ENCODE measurements at regions not wholly inside any gene's neighbourhood (a gene's known extent, or its start where the extent isn't known, plus 50 kb on each side); places are given as distances from the start of the nearest gene placed in this dataset.

- intact Hi-C loops (cut with micrococcal nuclease), result no loop called here
- ATAC-seq (no peak), DNase-seq (no peak)
Measured at GRCh38 chr2:15058015-15058720, 425.7 kb downstream of the LRATD1 start.

GRCh38 chr2:15058721-15059157 lies 426.2 kb downstream of the LRATD1 start:
- intact Hi-C loops (cut with micrococcal nuclease), result no loop called here
- ATAC-seq (peak; percentile 74), DNase-seq (no peak)

GRCh38 chr2:15059870-15060512 lies 427.5 kb downstream of the LRATD1 start:
- ATAC-seq (no peak), DNase-seq (no peak)
- intact Hi-C loops (cut with micrococcal nuclease), result no loop called here

GRCh38 chr2:15061268-15061667 lies 428.8 kb downstream of the LRATD1 start:
- ATAC-seq, result no peak
- intact Hi-C loops (cut with micrococcal nuclease), result no loop called here
- no peak for DNase-seq

- no peak for DNase-seq
- intact Hi-C loops (cut with micrococcal nuclease), result no loop called here
- no peak for ATAC-seq
Measured at GRCh38 chr2:15066138-15066537, 433.6 kb downstream of the LRATD1 start.

GRCh38 chr2:15069149-15069548 lies 436.6 kb downstream of the LRATD1 start:
- peak; percentile 79 for ATAC-seq
- intact Hi-C loops (cut with micrococcal nuclease), result no loop called here
- no peak for DNase-seq

GRCh38 chr2:15072836-15073235 lies 440.3 kb downstream of the LRATD1 start:
- ATAC-seq (no peak), DNase-seq (no peak)
- intact Hi-C loops (cut with micrococcal nuclease), result no loop called here

- DNase-seq, result no peak
- intact Hi-C loops (cut with micrococcal nuclease), result no loop called here
- ATAC-seq, result no peak
Measured at GRCh38 chr2:15073664-15074063, 441.1 kb downstream of the LRATD1 start.

- intact Hi-C loops (cut with micrococcal nuclease), result no loop called here
- DNase-seq (no peak), ATAC-seq (no peak)
Measured at GRCh38 chr2:15074319-15074718, 441.8 kb downstream of the LRATD1 start.

- ATAC-seq (no peak), DNase-seq (no peak)
- intact Hi-C loops (cut with micrococcal nuclease), result no loop called here
Measured at GRCh38 chr2:15074751-15075700, 442.5 kb downstream of the LRATD1 start.

GRCh38 chr2:15076668-15077067 lies 444.2 kb downstream of the LRATD1 start:
- ATAC-seq (no peak), DNase-seq (no peak)
- intact Hi-C loops (cut with micrococcal nuclease), result no loop called here

GRCh38 chr2:15081356-15081755 lies 448.8 kb downstream of the LRATD1 start:
- intact Hi-C loops (cut with micrococcal nuclease), result no loop called here
- DNase-seq (no peak), ATAC-seq (no peak)

- DNase-seq, result no peak
- ATAC-seq, result no peak
- intact Hi-C loops (cut with micrococcal nuclease), result no loop called here
Measured at GRCh38 chr2:15082105-15083058, 449.9 kb downstream of the LRATD1 start.

- DNase-seq, result no peak
- no peak for ATAC-seq
- intact Hi-C loops (cut with micrococcal nuclease), result no loop called here
Measured at GRCh38 chr2:15084826-15085489, 452.4 kb downstream of the LRATD1 start.

GRCh38 chr2:15092181-15092580 lies 459.7 kb downstream of the LRATD1 start:
- DNase-seq (no peak), ATAC-seq (no peak)
- intact Hi-C loops (cut with micrococcal nuclease), result no loop called here

- DNase-seq (no peak), ATAC-seq (no peak)
- intact Hi-C loops (cut with micrococcal nuclease), result no loop called here
Measured at GRCh38 chr2:15092691-15093090, 460.2 kb downstream of the LRATD1 start.

- DNase-seq, result no peak
- intact Hi-C loops (cut with micrococcal nuclease), result no loop called here
- no peak for ATAC-seq
Measured at GRCh38 chr2:15094161-15094560, 461.6 kb downstream of the LRATD1 start.

GRCh38 chr2:15096873-15097272 lies 464.3 kb downstream of the NBAS start:
- DNase-seq, result no peak
- intact Hi-C loops (cut with micrococcal nuclease), result no loop called here
- no peak for ATAC-seq
